CD4-positive, alpha-beta T cell treated with Interferon alpha-2 for 1 hour (primary cell): ENCODE measurements at regions not wholly inside any gene's neighbourhood (a gene's known extent, or its start where the extent isn't known, plus 50 kb on each side); places are given as distances from the start of the nearest gene placed in this dataset.

Source experiments
- DNase-seq, 2 donors: peaks; one replicate each; pipeline ENCODE4 v3.0.0-alpha.2; 2020 to 2022

GRCh38 chr3:99499235-99500158 is 138.9 kb upstream of the COL8A1 start:
- no peak for DNase-seq

GRCh38 chr3:99498550-99499234 is 139.7 kb upstream of the COL8A1 start:
- DNase-seq: no peak

- DNase-seq: no peak
Observed at GRCh38 chr3:99487894-99488293, 150.5 kb upstream of the COL8A1 start.

GRCh38 chr3:99485286-99485685 is 153.1 kb upstream of the COL8A1 start:
- no peak for DNase-seq

- DNase-seq: no peak
Observed at GRCh38 chr3:99484871-99485270, 153.5 kb upstream of the COL8A1 start.

- no peak for DNase-seq
Observed at GRCh38 chr3:99483841-99484240, 154.6 kb upstream of the COL8A1 start.

GRCh38 chr3:99482191-99482590 is 156.2 kb upstream of the COL8A1 start:
- DNase-seq: no peak

- no peak for DNase-seq
Observed at GRCh38 chr3:99481561-99481960, 156.8 kb upstream of the COL8A1 start.

GRCh38 chr3:99479768-99480167 is 158.6 kb upstream of the COL8A1 start:
- DNase-seq: no peak

GRCh38 chr3:99477650-99478049 is 160.7 kb upstream of the COL8A1 start:
- no peak for DNase-seq

GRCh38 chr3:99475229-99475628 is 163.2 kb upstream of the COL8A1 start:
- no peak for DNase-seq

- no peak for DNase-seq
Observed at GRCh38 chr3:99474776-99475175, 163.6 kb upstream of the COL8A1 start.

- DNase-seq: no peak
Observed at GRCh38 chr3:99473321-99473751, 165.1 kb upstream of the COL8A1 start.

- DNase-seq: no peak
Observed at GRCh38 chr3:99472385-99472784, 166.0 kb upstream of the COL8A1 start.

GRCh38 chr3:99471353-99472323 is 166.8 kb upstream of the COL8A1 start:
- DNase-seq: no peak

- no peak for DNase-seq
Observed at GRCh38 chr3:99470841-99471240, 167.6 kb upstream of the COL8A1 start.

- DNase-seq: no peak
Observed at GRCh38 chr3:99468918-99469317, 169.5 kb upstream of the COL8A1 start.

- no peak for DNase-seq
Observed at GRCh38 chr3:99467420-99467819, 171.0 kb upstream of the COL8A1 start.

- no peak for DNase-seq
Observed at GRCh38 chr3:99466331-99466730, 172.1 kb upstream of the COL8A1 start.

- DNase-seq: no peak
Observed at GRCh38 chr3:99458013-99458412, 180.4 kb upstream of the COL8A1 start.

- no peak for DNase-seq
Observed at GRCh38 chr3:99442599-99442998, 195.8 kb upstream of the COL8A1 start.

GRCh38 chr3:99439892-99440291 is 198.5 kb upstream of the COL8A1 start:
- DNase-seq: no peak

GRCh38 chr3:99434190-99434589 is 204.2 kb upstream of the COL8A1 start:
- DNase-seq: no peak
